CD4-positive, alpha-beta T cell treated with Interferon alpha-2 for 1 hour (primary cell): ENCODE measurements at regions not wholly inside any gene's neighbourhood (a gene's known extent, or its start where the extent isn't known, plus 50 kb on each side); places are given as distances from the start of the nearest gene placed in this dataset.
"Not testable (repeated sequence)": the region's sequence is repeated elsewhere in the genome, so short reads cannot be mapped to it uniquely, and the experiment has no call there.

Experiments used
- DNase-seq, 2 donors: peaks; one replicate each; pipeline ENCODE4 v3.0.0-alpha.2; 2020 to 2022

DNA sequence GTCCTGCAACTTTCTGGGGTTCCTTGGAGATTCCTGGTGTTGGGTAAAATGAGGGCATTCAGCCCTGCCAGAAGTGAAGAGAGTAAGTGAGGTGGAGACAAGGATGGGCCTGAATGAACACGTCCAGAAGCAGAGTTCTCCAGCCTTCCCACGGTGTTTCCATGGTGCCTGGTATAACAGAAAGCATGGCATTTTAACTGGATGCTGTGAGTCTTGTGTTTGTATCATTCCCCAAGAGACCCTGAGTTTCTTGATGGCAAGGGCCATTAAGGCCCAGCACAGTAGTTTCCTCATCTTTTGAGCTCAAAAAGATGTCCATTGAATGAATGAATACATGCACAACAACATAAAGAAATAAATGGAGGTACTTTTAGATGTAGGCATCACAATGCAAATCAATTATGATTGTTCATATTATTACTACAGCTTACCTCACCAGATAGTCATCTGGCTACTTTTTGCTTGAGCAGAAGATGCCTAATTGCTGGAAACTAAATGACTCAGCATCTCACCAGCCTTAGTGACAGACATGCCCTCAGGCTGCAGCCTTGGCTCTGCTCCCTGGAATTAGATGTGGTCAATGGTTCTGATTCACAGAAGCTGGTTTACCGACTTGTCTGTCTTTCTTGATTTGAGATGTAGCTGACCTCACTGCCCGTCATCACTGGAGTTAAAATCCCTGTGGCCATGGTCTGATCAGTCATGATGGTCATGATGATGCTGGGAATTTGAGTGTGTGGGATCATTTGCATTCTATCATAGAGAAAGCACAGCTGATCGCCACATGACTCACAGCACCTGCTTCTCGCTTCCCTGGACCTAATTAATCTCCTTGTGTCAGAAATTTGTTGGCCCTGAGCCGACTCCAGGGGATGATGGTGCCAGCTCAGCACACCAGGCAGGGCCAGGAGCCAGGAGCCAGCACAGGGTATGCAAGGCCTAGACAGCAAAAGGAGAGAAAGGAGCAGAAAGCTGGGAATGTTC, 83.9 kb downstream of the CXCL12 start:
- no peak for DNase-seq

DNA sequence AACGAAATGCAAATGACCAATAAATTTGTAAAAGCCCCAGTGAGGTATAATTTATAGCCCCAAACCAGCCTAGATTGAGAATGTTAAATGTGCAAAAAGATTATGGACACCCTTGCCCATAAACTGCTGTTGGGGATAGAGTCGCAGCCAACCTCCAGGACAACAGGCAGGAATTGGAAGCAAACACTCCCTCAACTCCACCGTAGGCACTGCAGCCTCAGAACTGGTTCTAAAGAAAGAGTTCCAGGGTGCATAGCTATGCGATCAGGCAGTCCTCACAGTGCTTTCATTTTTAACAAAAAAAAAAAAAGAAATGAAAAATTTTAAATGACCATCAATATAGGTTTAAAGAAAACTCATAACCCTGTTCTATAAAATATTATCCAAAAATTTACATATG, 86.2 kb downstream of the CXCL12 start:
- DNase-seq: no peak

DNA sequence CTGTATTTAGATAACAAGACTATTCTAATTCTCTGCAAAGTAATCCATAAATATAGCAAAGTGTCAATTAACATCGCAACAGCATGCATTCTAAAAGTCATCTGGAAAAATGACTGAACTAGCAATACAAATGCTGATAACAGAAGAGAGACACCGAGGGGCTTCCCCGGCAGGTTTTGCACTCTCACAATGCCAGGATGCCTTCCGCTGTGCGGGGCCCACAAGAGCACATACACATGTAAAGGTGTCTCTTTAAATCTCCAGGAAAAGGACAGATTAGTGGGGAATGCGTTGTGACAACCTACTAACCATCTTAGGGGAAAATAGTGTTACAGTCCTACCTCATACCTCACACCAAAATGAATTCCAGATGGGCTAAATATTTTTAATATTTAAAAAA, 86.9 kb downstream of the CXCL12 start:
- DNase-seq: no peak

DNA sequence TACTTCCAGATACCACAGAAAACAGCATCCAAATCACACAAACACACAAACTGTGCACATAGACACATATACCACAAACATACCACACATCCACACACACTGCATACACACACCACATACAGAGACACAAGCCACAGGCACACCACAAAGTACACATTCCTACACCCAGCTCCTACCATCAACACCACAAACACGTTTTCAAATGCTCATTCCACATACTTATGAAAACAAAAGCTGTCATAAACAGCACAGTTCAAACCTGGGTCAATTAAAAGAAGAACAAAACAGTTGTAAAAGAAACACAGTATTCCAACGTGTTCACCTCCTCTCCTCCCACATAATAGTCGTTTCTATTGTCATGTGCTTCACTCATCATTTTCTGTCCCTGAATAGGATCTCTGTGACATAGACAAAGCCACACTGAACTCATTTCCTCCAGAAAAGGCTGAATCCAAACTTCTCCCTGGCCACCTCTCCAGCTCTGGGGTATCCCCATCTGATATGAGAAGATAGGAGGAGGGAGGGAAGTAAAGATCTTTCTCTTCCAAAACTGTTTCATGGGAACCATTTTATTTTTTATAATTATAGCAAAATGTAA, 89.2 kb downstream of the CXCL12 start:
- no peak for DNase-seq

DNA sequence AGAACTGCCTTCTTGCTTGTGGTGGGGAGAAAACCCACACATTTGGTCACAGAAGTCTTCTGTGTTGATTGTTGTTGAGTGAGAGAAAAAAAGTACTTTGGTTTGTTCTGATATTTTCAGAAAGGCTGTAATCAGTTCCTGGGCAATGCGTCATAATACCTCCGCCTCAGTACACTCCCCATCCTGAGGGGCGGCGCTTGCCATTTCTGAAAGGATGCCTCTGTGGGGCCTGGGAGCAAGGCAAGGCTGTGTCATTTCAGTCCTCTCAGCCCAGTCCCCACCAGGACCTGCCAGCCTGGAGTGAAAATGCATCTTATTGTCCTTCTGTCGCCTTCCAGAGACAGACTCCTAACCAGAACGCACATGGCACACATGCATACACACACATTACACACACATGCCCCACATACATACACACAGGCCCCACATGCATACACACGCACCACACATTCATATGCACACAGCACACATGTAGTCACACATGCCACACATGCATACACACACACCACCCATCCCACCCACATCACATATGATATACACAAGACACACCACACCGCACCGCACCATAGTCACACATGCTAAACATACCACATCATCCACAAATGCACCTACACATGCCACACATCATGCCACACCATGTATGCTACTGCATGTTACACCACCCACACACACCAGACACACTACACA, 90.0 kb downstream of the CXCL12 start:
- DNase-seq: no peak

DNA sequence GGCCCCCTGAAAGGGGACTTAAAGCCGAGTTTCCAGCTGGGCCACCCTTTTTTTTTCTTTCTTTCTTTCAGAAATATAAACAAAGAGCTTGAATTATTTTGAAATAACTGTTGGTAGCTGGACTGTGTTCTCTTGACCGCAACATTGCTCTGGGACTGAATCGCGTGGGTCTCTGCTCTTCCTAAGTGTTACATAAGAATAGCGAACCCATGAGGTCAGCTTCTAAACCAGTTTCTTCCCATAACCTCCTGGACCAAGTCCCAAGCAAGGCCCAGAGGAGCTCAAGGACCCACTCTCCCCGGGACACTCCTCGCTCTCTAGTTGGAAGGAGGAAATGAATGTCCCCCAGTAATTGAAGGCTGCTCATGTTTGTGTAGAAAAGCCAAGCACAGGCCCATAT, 91.1 kb downstream of the CXCL12 start:
- no peak for DNase-seq

DNA sequence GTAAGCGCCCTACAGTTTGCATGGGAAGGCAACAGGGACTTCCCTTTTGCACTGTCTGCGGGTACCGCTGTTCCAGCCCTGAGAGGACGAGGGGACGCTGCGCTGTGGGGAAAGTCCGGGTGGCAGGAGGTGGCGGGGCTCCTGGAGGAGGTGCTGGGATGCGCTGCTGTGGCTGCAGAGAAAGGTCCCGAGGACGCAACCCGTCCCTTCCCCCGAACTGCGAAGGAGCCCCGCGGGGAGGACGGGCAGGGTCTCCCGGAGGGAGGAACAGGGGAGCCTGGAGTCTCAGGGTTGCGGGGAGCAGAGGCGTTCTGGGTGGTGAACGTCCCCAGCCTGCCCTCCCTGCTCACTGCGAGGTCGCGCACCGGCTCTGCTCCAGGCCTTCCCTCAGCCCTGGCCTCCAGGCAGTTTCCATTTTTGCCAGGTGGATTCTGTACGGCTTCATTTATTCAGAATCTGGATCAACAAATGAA, 91.6 kb downstream of the CXCL12 start:
- no peak for DNase-seq

DNA sequence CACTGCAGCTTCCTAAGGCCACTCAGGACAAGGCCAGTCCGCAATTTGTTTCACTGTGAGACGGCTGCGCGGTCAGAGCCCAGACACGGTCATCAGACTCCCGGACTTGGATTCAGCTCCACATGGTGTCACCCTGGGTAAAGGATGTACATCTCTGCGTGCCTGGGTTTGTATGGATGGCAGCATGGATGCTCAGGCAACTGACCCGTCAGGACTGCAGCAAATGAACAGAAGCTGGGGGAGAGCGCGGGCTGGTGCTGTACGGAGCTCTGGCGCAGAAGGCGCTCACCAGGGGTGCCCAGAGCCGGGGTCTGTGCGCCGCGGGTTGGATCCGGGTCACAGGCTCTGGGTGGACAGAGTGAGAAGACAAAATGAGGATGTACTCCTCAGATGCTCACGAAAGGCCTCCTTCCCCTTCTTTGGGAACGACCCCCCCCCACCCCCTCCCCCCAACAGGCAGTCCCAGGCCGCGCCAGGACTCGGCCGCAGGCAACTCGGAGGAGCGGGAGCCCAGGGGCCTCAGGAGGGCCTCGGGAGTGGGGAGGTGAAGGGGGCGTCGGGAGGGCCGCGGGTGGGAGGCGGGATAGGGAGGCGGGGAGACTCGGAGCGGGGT, 92.4 kb downstream of the CXCL12 start:
- no peak for DNase-seq

DNA sequence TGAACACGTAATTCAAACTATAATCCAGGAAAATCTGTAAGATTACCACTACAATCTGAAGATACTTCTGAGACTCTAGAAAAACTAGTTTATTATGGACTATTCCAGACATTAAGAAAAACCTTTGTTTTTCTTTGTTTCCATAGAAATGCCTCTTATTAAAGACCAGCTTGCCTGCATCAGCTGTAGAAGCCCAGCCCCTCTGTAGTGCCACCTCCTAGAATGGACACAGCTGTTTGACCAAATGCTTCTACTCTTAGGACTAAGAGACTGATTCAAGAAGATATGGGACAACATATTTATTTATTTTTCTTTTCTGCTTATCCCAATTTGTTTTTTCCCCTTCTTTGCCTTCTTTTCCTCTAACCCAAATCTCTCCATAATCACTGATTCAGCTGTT, 93.8 kb downstream of the CXCL12 start:
- DNase-seq: no peak

DNA sequence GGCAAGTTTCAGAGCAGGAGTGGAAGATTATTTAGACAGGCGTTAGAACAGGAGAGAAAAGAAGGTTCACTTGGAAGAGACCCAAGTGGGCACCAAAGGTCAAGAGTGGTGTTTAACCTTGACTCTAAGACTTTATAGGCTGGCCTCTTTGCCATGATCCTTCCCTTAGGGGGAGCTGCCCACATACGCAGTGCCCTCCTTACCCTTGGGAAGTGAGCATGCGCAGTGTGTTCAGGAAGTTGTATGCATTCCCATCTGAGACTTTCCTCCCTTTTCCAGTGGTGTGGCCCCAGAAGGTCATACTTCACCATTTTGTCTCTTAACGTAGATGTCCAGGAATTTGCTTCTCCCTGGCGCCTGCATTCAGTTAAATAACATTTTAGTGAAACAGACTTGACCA, 95.8 kb downstream of the CXCL12 start:
- no peak for DNase-seq

DNA sequence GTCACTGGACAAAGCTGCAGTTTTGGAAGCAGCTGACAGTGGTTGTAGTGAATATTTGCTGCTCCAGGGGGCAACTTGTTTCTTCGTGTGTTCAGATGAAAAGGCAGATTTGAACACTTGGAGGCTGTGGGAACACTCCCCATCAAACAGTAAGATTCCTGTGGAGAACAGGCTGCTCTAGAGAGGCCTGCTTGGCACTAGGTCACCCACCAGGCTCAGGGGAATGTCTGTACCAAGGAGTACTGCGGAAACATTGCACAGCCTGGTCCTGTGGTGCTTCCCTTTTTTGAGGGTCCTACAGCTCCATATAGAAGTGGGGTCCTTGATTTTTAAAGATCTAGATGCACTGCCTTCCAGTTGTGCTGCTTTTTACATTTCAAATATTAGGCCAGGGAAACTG, 97.5 kb downstream of the CXCL12 start:
- no peak for DNase-seq

DNA sequence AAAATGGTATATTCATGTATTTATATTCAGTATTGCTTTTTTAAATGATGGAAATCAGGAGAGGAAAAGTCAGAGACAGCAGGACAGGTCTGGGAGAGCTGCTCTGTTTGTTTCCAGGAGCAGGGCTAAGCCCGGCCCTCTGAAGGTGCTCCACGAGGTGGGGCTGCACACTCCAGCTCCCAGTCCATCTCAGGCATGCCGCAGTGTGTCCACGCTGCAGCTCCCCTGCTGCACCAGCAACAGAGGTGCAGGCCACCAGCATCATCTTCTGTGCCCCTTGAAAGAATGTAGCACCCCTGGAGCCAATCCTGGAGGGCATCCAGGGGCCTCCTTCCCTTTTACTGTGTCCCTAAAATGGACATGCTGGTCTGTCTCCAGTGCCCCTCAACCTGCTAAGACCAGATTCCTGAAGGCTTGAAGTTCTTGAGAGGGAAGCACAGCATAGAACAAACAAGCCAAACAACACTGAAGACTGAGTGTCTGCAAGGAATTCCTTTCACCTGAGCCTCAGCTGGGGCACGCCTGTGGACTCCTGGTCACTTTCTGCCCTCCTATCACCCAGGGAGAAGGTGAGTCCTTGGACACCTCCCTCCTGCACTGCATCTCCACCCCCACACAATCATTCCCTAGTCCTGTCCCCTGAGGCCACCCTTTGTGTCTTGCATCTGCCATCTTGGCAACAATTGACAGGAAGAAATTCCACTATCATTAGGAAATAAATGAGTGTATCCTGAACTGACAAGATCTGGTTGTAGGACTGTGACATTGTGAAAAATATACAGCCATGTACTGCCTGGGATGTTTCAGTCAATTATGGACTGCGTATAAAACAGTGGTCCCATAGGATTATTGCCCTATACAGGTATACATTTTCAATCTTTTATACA, 100.5 kb downstream of the CXCL12 start:
- DNase-seq: no peak

DNA sequence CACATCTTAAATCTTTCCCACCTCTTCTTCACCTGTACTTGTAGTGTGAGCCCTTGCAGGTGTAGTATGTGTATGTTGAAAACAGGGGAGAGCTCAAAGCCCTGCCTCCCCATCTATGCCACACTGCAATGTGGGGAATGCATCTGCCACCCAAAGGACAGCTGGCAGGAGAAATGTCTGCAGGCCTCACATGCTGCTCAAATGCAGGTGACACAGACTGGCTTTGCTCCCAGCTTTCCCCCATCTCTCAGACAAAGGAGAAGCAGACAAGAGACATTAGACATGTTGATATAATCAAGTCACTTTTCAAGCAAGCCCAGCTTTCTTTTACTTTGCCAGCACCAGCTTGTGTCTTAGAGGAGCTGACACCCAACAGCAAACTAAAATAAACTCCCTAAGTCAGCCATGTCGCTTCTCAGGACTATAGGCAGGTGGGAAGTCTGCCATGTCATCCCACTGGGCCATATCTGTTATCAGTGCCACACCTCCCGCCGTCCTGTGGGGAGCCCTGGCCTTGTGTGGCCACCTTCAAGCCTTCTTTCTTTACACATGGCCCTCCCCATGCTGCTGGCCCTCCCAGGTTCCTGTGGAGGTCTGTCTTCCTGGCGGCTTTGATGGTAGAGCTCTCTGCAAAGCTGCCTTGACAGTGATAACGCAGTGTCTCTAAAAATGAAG, 102.1 kb downstream of the CXCL12 start:
- no peak for DNase-seq

DNA sequence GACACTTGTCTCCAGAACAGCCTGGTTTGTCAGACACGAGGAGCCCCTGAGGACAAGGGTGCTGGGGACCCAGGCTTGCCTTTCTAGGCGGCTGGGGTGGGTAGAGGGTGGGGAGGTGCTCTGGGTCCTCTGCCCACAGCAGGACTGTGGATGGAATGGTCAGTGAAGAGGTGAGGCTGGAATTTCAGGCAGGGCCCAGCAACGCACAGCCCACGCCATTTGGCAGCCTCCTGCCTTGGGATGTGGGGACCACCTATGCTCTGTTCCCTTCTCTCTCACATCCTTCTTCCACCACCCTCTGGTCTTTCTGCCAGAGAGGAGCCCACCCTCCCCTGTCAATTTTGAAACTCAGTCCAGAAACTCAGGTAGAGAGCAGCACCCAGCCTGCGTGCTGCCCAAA, 103.2 kb downstream of the CXCL12 start:
- no peak for DNase-seq

DNA sequence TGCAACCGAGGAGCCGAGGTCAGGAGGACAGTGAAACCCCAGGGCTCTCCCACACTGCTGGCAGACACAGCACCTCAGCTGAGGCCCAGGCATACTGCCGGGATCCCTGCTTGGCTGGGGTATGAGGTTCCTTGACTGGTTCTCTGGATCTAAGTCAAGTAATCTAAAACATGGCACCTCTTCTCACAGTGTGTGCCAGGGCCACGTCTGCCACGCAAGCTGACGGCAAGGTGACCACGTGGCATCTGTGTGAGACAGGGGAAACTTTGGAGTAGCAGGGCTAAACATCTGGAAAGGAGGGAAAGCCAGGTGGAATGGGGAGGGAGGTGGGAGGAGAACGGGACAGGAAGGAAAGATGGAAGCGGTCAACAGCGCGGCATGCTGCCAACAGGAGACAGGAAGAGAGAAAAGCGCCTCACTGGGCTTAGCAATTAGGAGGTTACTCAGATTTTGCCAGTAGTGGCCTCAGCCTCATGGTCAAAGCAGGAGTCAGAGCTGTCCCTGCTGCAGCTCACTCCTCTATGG, 103.7 kb downstream of the CXCL12 start:
- DNase-seq: no peak

DNA sequence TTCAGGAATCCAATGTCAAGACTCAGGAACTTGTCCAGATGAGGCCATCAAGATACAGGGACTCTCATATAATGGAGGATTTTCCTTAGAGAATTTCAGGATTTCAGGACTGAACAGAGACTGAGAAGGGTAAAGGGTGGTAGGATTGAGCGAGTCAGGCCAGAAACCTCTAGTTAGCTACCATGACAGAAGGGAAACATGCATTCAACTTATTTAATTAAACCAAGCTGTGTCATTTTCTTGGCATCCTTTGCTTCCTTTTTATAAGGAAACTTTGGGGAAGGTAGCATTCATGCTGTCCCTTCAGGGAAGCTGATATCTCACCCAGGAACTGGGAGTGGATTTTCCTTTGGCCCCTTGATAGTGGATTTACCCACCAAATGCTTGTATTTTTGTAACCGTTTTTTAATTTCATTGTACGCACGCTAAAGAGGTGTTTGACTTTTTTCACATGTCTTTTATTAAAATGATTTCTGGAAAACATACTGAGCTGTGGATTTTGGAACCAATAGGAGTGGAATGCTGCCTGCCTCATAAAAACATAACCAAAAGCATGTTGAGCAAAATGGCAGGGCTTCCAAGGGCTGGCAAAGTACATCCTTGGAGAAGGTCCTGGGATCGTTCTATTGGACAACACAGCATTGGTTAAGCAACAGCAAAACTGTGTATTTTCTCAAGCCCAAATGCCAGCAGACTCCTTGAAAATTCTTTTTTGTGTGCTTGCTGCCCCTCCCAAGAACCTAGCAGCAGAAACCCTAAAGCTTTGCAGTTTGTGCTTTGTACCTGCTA, 104.5 kb downstream of the CXCL12 start:
- DNase-seq: no peak

DNA sequence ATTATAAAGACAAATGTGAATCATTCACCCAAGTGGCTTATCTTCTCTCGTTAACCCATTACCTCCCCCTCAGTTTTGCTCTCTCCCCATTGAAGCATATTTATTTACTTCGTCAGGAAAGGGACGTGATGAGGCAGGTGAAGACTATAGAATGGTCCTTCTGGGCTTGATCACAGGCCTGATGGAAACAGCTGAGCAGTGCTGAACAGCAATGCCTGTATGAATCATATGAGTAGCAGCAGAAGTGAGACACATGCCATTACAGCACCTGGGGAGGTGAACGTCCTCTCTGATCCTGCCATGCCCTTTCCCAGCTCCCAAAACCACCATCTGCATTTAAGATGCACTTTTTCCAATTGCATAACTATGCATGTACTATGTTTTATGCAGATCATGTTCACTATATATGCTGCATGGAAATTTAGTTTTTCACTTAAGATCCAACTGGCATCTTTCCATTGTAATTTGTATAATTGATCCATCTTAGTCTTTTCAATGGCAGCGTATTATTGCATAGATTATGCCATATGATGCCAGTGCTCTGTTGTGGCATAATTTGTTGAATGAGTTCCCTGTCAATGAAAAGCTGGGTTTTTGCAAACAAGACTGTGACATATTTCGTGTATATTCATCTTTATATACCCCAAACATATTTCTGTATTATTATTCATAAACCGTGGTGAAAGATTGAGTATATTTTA, 105.3 kb downstream of the CXCL12 start:
- DNase-seq: no peak

DNA sequence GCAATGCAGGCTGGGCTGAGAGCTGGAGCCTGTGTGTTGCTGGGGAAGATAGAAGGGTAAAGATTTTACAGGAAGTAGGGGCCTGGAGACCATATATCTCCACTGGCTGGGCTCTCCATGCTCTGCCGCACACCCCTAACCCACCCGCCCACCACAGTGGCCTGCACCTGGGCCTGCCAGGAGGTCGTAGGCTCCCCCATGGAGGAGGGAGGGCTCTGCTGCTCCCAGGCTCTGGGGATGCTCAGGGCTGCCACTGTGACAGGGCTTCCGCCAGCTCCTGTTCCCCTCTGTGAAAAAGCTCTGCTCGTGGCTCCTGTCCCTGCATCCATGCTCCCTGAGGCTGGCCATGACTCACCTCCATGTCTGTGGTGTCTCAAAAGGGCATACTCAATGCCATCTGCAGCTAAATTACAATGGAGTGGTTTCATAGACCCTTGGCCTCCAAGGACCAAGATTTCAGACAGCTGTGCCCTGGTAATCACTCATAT, 106.0 kb downstream of the CXCL12 start:
- no peak for DNase-seq

DNA sequence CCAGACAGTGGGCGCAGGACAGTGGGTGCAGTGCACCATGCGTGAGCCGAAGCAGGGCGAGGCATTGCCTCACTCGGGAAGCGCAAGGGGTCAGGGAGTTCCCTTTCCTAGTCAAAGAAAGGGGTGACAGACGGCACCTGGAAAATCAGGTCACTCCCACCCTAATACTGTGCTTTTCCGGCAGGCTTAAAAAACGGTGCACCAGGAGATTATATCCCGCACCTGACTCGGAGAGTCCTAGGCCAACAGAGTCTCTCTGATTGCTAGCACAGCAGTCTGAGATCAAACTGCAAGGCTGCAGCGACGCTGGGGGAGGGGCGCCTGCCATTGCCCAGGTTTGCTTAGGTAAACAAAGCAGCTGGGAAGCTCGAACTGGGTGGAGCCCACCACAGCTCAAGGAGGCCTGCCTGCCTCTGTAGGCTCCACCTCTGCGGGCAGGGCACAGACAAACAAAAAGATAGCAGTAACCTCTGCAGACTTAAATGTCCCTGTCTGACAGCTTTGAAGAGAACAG, 116.4 kb downstream of the CXCL12 start:
- DNase-seq: not testable (repeated sequence)
